ENCODE measurements at regions not wholly inside any gene's neighbourhood (a gene's known extent, or its start where the extent isn't known, plus 50 kb on each side); places are given as distances from the start of the nearest gene placed in this dataset.

- TF ChIP-seq ZNF274 (IDR thresholded peaks at IDR 0.05; ENCODE audit: low read depth, low read length) (no peak), ATF3 (IDR thresholded peaks at IDR 0.05) (no peak), EZH2 (IDR thresholded peaks at IDR 0.05) (no peak), SIN3A (IDR thresholded peaks at IDR 0.05; ENCODE audit: low read depth) (no peak), MAX (IDR thresholded peaks at IDR 0.05) (no peak), TCF7L2 (IDR thresholded peaks at IDR 0.05; ENCODE audit: borderline replicate concordance, extremely low read depth, insufficient read depth, insufficient read length) (no peak), REST (IDR thresholded peaks at IDR 0.05; ENCODE audit: low read depth) (no peak), CBX3 (IDR thresholded peaks at IDR 0.05; ENCODE audit: low read depth) (no peak), ELF1 (IDR thresholded peaks at IDR 0.05; ENCODE audit: borderline replicate concordance, low read depth) (no peak), SRF (IDR thresholded peaks at IDR 0.05; ENCODE audit: low read depth) (no peak), EZH2phosphoT487 (IDR thresholded peaks at IDR 0.05; ENCODE audit: borderline replicate concordance) (no peak), ZFX (IDR thresholded peaks at IDR 0.05) (no peak), ZBTB33 (IDR thresholded peaks at IDR 0.05; ENCODE audit: extremely low read depth, insufficient replicate concordance, low read length) (no peak), JUND (IDR thresholded peaks at IDR 0.05) (no peak), CEBPB (IDR thresholded peaks at IDR 0.05; ENCODE audit: low read depth) (no peak), FOSL1 (IDR thresholded peaks at IDR 0.05; ENCODE audit: low read depth) (no peak), EGR1 (IDR thresholded peaks at IDR 0.05; ENCODE audit: low read depth) (no peak), RAD21 (IDR thresholded peaks at IDR 0.05; ENCODE audit: low read depth) (no peak), POLR2A (IDR thresholded peaks at IDR 0.05; ENCODE audit: borderline replicate concordance, extremely low read depth, insufficient read depth, insufficient read length) (no peak), SP1 (IDR thresholded peaks at IDR 0.05; ENCODE audit: low read depth) (no peak)
- POLR2A ChIA-PET, result no interaction called here
Measured at GRCh38 chr13:85431720-85432119, 367.5 kb downstream of the SLITRK6 start.

More at GRCh38 chr13:85431720-85432119, 367.5 kb downstream of the SLITRK6 start:
- Histone ChIP-seq H3K9me3 (ENCODE audit: control insufficient read depth in 1 of 2, insufficient read depth in 1 of 2, low read depth in 1 of 2, low read length in 2 of 2) (no peaks in the 10 kb centered on the region), H2AFZ (ENCODE audit: low read depth, low read length, poor library complexity, severe bottlenecking) (no peak overlapping the region), H3K27ac (ENCODE audit: low read depth, low read length) (no peak overlapping the region), H3K9me2 (ENCODE audit: insufficient read depth) (no peaks in the 10 kb centered on the region), H3K36me3 (ENCODE audit: control insufficient read depth in 1 of 2, insufficient read depth in 2 of 2, low read length in 2 of 2) (no peaks in the 10 kb centered on the region), H3K4me3 (replicated peaks in 1 of 2; ENCODE audit: low read depth in 1 of 2, low read length in 2 of 2) (no peak overlapping the region), H3K4me2 (ENCODE audit: low read length) (no peak overlapping the region), H4K20me1 (ENCODE audit: insufficient read depth) (no peaks in the 10 kb centered on the region), H3K4me1 (ENCODE audit: control insufficient read depth in 1 of 2, insufficient read depth in 2 of 2, low read length in 2 of 2) (no peaks in the 10 kb centered on the region), H3K79me2 (ENCODE audit: insufficient read depth, low read length) (no peaks in the 10 kb centered on the region), H3K27me3 (ENCODE audit: insufficient read depth, low read length) (no peaks in the 10 kb centered on the region), H3K9ac (ENCODE audit: low read length) (no peak overlapping the region)
- ChIA-PET CTCF (no interaction called here), RAD21 (ENCODE audit: low non-redundant PET in 1 of 2, low total read pairs in 2 of 2, uncharacterized antibody in 2 of 2, unreplicated experiment in 2 of 2) (no interaction called here)
- intact Hi-C loops (cut with micrococcal nuclease), result no loop called here
- ATAC-seq (no peak), DNase-seq (ENCODE audit: low read depth, low spot score) (no peak)
- BruUV-seq (replicated peaks), result no TSS peak

Data from HCT116 (cell line).